Neural cell (in vitro differentiated cells): ENCODE measurements at regions not wholly inside any gene's neighbourhood (a gene's known extent, or its start where the extent isn't known, plus 50 kb on each side); places are given as distances from the start of the nearest gene placed in this dataset.

Experiments used
- EP300 ChIP-seq: fragments of 450-650 bp; conservative IDR thresholded peaks from 2 replicates; pipeline ENCODE4 v1.6.1; 2014; ENCODE audit warnings: antibody characterized with exemption, mild to moderate bottlenecking, moderate library complexity; ENCODE audit not compliant: poor library complexity, severe bottlenecking
- EZH2 ChIP-seq: fragments of 200-600, 300-800 bp; shearing (Covaris generic), sonication (generic); IDR thresholded peaks from 2 replicates; pipeline ENCODE4 v1.6.1; 2014; ENCODE audit warnings: antibody characterized with exemption, low read length, borderline replicate concordance, mild to moderate bottlenecking; ENCODE audit not compliant: insufficient read depth, poor library complexity, severe bottlenecking
- MXI1 ChIP-seq: fragments of 450-650 bp; conservative IDR thresholded peaks from 2 replicates; pipeline ENCODE4 v1.6.1; 2014; ENCODE audit warnings: antibody characterized with exemption, mild to moderate bottlenecking; ENCODE audit not compliant: poor library complexity, severe bottlenecking
- POLR2AphosphoS5 ChIP-seq: IDR thresholded peaks from 2 replicates; pipeline ENCODE4 v1.6.1; 2012
- RAD21 ChIP-seq: fragments of 450-650 bp; conservative IDR thresholded peaks from 2 replicates; pipeline ENCODE4 v1.6.1; 2014; ENCODE audit warnings: antibody characterized with exemption, mild to moderate bottlenecking, moderate library complexity
- SMC3 ChIP-seq: fragments of 450-650 bp; conservative IDR thresholded peaks from 2 replicates; pipeline ENCODE4 v1.6.1; 2014; ENCODE audit warnings: antibody characterized with exemption, mild to moderate bottlenecking, moderate library complexity; ENCODE audit not compliant: poor library complexity
- TAF1 ChIP-seq: IDR thresholded peaks from 2 replicates; pipeline ENCODE4 v1.6.1; 2012; ENCODE audit warnings: low read depth
- TF ChIP-seq, protein P1 (sequence below): fragments of 450-650 bp; IDR thresholded peaks from 2 replicates; pipeline ENCODE4 v1.5.1; 2014; ENCODE audit warnings: antibody characterized with exemption, mild to moderate bottlenecking, moderate library complexity; ENCODE audit not compliant: poor library complexity, severe bottlenecking
- TF ChIP-seq, protein P2 (sequence below): IDR thresholded peaks from 2 replicates; pipeline ENCODE4 v1.6.1; 2012; ENCODE audit warnings: borderline replicate concordance

DNA sequence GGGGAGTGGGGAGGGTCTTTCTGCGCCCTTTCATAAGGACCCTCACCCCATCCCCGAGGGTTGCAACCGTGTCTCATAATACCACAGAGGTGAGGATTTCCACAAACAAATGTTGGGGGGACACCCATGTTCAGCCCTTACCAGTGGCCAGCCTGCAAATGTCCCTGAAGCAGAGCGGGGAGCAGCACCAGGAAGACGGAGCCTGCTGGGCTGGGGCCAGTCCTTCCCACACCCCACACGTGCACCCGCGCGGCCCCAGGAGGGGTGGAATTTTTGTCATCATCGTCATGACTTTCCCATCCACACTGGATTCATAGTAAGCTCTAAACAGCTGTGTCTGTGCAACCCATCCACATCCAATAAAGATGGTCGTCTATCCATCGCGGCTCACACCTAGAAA lies 409.8 kb downstream of the BRD1 start:
- no peak for TF ChIP-seq POLR2AphosphoS5
- TF ChIP-seq EP300 = no peak
- TF ChIP-seq, protein P1, sequence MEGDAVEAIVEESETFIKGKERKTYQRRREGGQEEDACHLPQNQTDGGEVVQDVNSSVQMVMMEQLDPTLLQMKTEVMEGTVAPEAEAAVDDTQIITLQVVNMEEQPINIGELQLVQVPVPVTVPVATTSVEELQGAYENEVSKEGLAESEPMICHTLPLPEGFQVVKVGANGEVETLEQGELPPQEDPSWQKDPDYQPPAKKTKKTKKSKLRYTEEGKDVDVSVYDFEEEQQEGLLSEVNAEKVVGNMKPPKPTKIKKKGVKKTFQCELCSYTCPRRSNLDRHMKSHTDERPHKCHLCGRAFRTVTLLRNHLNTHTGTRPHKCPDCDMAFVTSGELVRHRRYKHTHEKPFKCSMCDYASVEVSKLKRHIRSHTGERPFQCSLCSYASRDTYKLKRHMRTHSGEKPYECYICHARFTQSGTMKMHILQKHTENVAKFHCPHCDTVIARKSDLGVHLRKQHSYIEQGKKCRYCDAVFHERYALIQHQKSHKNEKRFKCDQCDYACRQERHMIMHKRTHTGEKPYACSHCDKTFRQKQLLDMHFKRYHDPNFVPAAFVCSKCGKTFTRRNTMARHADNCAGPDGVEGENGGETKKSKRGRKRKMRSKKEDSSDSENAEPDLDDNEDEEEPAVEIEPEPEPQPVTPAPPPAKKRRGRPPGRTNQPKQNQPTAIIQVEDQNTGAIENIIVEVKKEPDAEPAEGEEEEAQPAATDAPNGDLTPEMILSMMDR = no peak
- TF ChIP-seq, protein P2, sequence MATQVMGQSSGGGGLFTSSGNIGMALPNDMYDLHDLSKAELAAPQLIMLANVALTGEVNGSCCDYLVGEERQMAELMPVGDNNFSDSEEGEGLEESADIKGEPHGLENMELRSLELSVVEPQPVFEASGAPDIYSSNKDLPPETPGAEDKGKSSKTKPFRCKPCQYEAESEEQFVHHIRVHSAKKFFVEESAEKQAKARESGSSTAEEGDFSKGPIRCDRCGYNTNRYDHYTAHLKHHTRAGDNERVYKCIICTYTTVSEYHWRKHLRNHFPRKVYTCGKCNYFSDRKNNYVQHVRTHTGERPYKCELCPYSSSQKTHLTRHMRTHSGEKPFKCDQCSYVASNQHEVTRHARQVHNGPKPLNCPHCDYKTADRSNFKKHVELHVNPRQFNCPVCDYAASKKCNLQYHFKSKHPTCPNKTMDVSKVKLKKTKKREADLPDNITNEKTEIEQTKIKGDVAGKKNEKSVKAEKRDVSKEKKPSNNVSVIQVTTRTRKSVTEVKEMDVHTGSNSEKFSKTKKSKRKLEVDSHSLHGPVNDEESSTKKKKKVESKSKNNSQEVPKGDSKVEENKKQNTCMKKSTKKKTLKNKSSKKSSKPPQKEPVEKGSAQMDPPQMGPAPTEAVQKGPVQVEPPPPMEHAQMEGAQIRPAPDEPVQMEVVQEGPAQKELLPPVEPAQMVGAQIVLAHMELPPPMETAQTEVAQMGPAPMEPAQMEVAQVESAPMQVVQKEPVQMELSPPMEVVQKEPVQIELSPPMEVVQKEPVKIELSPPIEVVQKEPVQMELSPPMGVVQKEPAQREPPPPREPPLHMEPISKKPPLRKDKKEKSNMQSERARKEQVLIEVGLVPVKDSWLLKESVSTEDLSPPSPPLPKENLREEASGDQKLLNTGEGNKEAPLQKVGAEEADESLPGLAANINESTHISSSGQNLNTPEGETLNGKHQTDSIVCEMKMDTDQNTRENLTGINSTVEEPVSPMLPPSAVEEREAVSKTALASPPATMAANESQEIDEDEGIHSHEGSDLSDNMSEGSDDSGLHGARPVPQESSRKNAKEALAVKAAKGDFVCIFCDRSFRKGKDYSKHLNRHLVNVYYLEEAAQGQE = no peak
- TF ChIP-seq TAF1 = no peak
- TF ChIP-seq EZH2 = no peak
- no peak for TF ChIP-seq RAD21
- no peak for TF ChIP-seq MXI1
- no peak for TF ChIP-seq SMC3
